Gastrocnemius medialis (tissue), 4 donors: ENCODE measurements at regions not wholly inside any gene's neighbourhood (a gene's known extent, or its start where the extent isn't known, plus 50 kb on each side); places are given as distances from the start of the nearest gene placed in this dataset.

Experiments used
- ATAC-seq, 2 donors: fragments of 150-250 bp; one replicate each; pipeline ENCODE4 v1.9.1; 2016
- DNase-seq, 2 donors: peaks; one replicate each; pipeline ENCODE4 v3.0.0-alpha.2; 2019
- H3K27ac ChIP-seq, 4 donors: fragments of 200-600 bp; sonication (generic); 1 replicate in 1 of 4; 2 replicates in 3 of 4; pipeline ENCODE4 v1.5.1; 2016 to 2018; ENCODE audit warnings: mild to moderate bottlenecking in 2 of 4, moderate library complexity in 1 of 4
- H3K27me3 ChIP-seq, 3 donors: fragments of 200-600 bp; sonication (generic) in 2 of 3; 1 replicate in 1 of 3; 2 replicates in 2 of 3; pipeline versions ENCODE4 v1.5.1 to v1.6.0; 2016 to 2019; ENCODE audit warnings: mild to moderate bottlenecking in 1 of 3, moderate library complexity in 1 of 3
- H3K36me3 ChIP-seq, 2 donors: fragments of 200-600 bp; sonication (generic) in 1 of 2; one replicate each; pipeline ENCODE4 v1.5.1; 2017 to 2018
- H3K4me1 ChIP-seq, 2 donors: fragments of 200-600 bp; sonication (generic) in 1 of 2; one replicate each; pipeline ENCODE4 v1.5.1; 2016 to 2017; ENCODE audit warnings: mild to moderate bottlenecking in 2 of 2
- H3K4me3 ChIP-seq, 4 donors: fragments of 200-600 bp; sonication (generic) in 3 of 4; 1 replicate in 1 of 4; 2 replicates in 3 of 4; pipeline ENCODE4 v1.5.1; 2016 to 2019; ENCODE audit warnings: mild to moderate bottlenecking in 2 of 4
- H3K9me3 ChIP-seq, 3 donors: fragments of 200-600 bp; sonication (generic) in 2 of 3; 1 replicate in 1 of 3; 2 replicates in 2 of 3; pipeline ENCODE4 v1.5.1; 2016 to 2019
- CTCF ChIP-seq, 5 experiments: fragments of 450-650 bp in 3 of 5; fragments of 200-600 bp in 2 of 5; sonication (generic) in 2 of 5; IDR thresholded peaks in 4 of 5; conservative IDR thresholded peaks in 1 of 5; 1 replicate in 4 of 5; 2 replicates in 1 of 5; pipeline ENCODE4 v1.5.1; 2016 to 2019; ENCODE audit warnings: antibody characterized with exemption in 5 of 5, mild to moderate bottlenecking in 3 of 5, moderate library complexity in 3 of 5
- POLR2A ChIP-seq, 2 donors: fragments of 450-650 bp; IDR thresholded peaks; one replicate each; pipeline ENCODE4 v1.6.1; 2017; ENCODE audit warnings: antibody characterized with exemption in 2 of 2, mild to moderate bottlenecking in 2 of 2, moderate library complexity in 2 of 2
- in situ Hi-C, 4 donors: fragments of 200-750 bp; cut with MboI; loops; one replicate each; pipeline versions ENCODE4 v1.15.0 to v1.8.0; 2017; ENCODE audit warnings: low sequenced_read_pairs in 4 of 4
- intact Hi-C: fragments of 100-400 bp; cut with DNase I; formaldehyde crosslinking; loops from one replicate; pipeline ENCODE4 v1.15.1; 2023; ENCODE audit warnings: low total_unique reads

- ATAC-seq, result no peak
- no peak for DNase-seq
- intact Hi-C loops, result no loop called here
- no peaks in the 10 kb centered on the region for H3K36me3 ChIP-seq
- TF ChIP-seq POLR2A (IDR thresholded peaks at IDR 0.05) (no peak), CTCF (IDR thresholded peaks at IDR 0.05 in 4 of 5, conservative IDR thresholded peaks at IDR 0.05 in 1 of 5) (no peak)
- in situ Hi-C loops, result no loop called here
- no peak overlapping the region for H3K4me3 ChIP-seq
- H3K27me3 ChIP-seq, result no peaks in the 10 kb centered on the region
- no peaks in the 10 kb centered on the region for H3K9me3 ChIP-seq
- H3K27ac ChIP-seq, result no peak overlapping the region
- no peaks in the 10 kb centered on the region for H3K4me1 ChIP-seq
These were observed 700.3 kb downstream of the TMEM182 start for GRCh38 chr2:103462101-103462500.

GRCh38 chr2:103462712-103463111 lies 700.9 kb downstream of the TMEM182 start:
- Histone ChIP-seq H3K27me3 (no peaks in the 10 kb centered on the region), H3K4me1 (no peaks in the 10 kb centered on the region), H3K4me3 (no peak overlapping the region), H3K27ac (no peak overlapping the region), H3K36me3 (no peaks in the 10 kb centered on the region), H3K9me3 (no peaks in the 10 kb centered on the region)
- intact Hi-C loops (no loop called here), in situ Hi-C loops (no loop called here)
- ATAC-seq (no peak), DNase-seq (no peak)
- no peak for TF ChIP-seq POLR2A (IDR thresholded peaks at IDR 0.05)
- no peak for TF ChIP-seq CTCF (IDR thresholded peaks at IDR 0.05 in 4 of 5, conservative IDR thresholded peaks at IDR 0.05 in 1 of 5)

GRCh38 chr2:103464831-103465230 lies 703.0 kb downstream of the TMEM182 start:
- ATAC-seq (no peak), DNase-seq (no peak)
- in situ Hi-C loops (no loop called here), intact Hi-C loops (no loop called here)
- TF ChIP-seq POLR2A (IDR thresholded peaks at IDR 0.05), result no peak
- no peak for TF ChIP-seq CTCF (IDR thresholded peaks at IDR 0.05 in 4 of 5, conservative IDR thresholded peaks at IDR 0.05 in 1 of 5)
- Histone ChIP-seq H3K9me3 (no peaks in the 10 kb centered on the region), H3K27me3 (no peaks in the 10 kb centered on the region), H3K4me1 (no peaks in the 10 kb centered on the region), H3K36me3 (no peaks in the 10 kb centered on the region), H3K4me3 (no peak overlapping the region), H3K27ac (no peak overlapping the region)

GRCh38 chr2:103469800-103470199 lies 708.0 kb downstream of the TMEM182 start:
- Histone ChIP-seq H3K4me3 (no peak overlapping the region), H3K27me3 (no peaks in the 10 kb centered on the region), H3K27ac (no peak overlapping the region), H3K4me1 (no peaks in the 10 kb centered on the region), H3K36me3 (no peaks in the 10 kb centered on the region), H3K9me3 (no peaks in the 10 kb centered on the region)
- TF ChIP-seq CTCF (IDR thresholded peaks at IDR 0.05 in 4 of 5, conservative IDR thresholded peaks at IDR 0.05 in 1 of 5) (no peak), POLR2A (IDR thresholded peaks at IDR 0.05) (no peak)
- intact Hi-C loops (no loop called here), in situ Hi-C loops (no loop called here)
- ATAC-seq (no peak), DNase-seq (no peak)

GRCh38 chr2:103484906-103485305 lies 723.1 kb downstream of the TMEM182 start:
- Histone ChIP-seq H3K27ac (no peak overlapping the region), H3K27me3 (no peaks in the 10 kb centered on the region), H3K9me3 (no peaks in the 10 kb centered on the region), H3K36me3 (no peaks in the 10 kb centered on the region), H3K4me3 (no peak overlapping the region), H3K4me1 (no peaks in the 10 kb centered on the region)
- DNase-seq, result no peak
- intact Hi-C loops (no loop called here), in situ Hi-C loops (no loop called here)
- no peak for ATAC-seq
- TF ChIP-seq POLR2A (IDR thresholded peaks at IDR 0.05), result no peak
- TF ChIP-seq CTCF (IDR thresholded peaks at IDR 0.05 in 4 of 5, conservative IDR thresholded peaks at IDR 0.05 in 1 of 5), result no peak
